ENCODE measurements at regions not wholly inside any gene's neighbourhood (a gene's known extent, or its start where the extent isn't known, plus 50 kb on each side); places are given as distances from the start of the nearest gene placed in this dataset.

DNA sequence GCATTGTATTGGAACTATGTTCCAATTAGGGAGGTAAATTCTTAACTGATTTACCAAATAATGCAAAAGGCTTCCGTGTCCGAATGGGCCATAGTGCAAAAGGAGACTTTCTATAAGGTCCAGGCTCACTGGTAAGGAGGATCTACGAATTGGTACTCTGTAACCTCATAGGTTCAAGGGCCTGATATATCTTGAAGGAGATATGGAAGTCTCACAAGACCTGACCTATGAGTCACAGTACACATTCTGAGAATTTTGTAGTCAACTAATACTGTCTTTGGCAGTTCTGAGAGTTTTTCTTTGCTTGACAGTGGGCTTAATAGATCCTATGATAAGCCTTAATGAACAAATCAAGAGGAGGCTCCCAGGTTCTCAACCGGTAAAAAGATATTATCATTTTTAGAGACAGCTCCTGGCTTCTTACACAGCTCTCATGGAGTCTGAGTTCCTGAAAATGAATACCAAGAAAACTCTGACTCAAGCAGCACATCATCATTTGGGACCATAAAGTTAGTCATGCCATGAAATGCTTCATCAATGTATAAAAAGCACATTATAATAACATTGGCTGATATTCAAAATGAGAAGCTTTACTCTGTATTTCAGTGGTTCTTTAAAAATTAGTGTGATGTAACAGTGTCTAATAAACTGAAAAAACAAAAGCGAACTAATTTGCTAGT is 1275.2 kb upstream of the CRIM1 start:
- Histone ChIP-seq H3K27ac (ENCODE audit: low read depth, low read length) (no peak overlapping the region), H3K23me2 (ENCODE audit: low read depth, low read length) (no peaks in the 10 kb centered on the region), H3K4me2 (ENCODE audit: insufficient read depth in 1 of 2, low read depth in 2 of 2, low read length in 2 of 2) (no peak overlapping the region), H3K23ac (ENCODE audit: insufficient read length) (no peak overlapping the region), H3K9ac (replicated peaks in 1 of 4; ENCODE audit: extremely low read depth in 1 of 4, low read depth in 3 of 4, low read length in 3 of 4) (no peak overlapping the region), H2BK12ac (ENCODE audit: low read depth, low read length) (no peak overlapping the region), H3K4me1 (replicated peaks in 1 of 4; ENCODE audit: control insufficient read depth in 3 of 4, insufficient read depth in 4 of 4, low read length in 3 of 4) (peaks cover 0 to 3% (median 0%) of the 10 kb centered on the region in 4 experiments; a peak in 1 of 7 replicates), H2BK5ac (ENCODE audit: low read depth, low read length) (no peak overlapping the region), H3K4me3 (ENCODE audit: extremely low read depth in 1 of 4, insufficient read depth in 2 of 4, low read depth in 3 of 4, low read length in 4 of 4) (no peak overlapping the region), H3K4ac (replicated peaks; ENCODE audit: insufficient read length, low read depth, low read length) (no peak overlapping the region), H3K36me3 (ENCODE audit: control insufficient read depth in 2 of 4, insufficient read depth in 4 of 4, low read length in 3 of 4) (no peaks in the 10 kb centered on the region), H2AFZ (ENCODE audit: low read length) (0 out of 2 replicates have a peak overlapping the region, but pooled peaks have one; percentile 21), H3K18ac (ENCODE audit: extremely low read depth, low read length) (no peak overlapping the region), H2AK5ac (ENCODE audit: low read depth, low read length) (no peak overlapping the region), H4K8ac (ENCODE audit: extremely low read depth, insufficient read depth, low read length) (no peak overlapping the region), H3K79me2 (ENCODE audit: control insufficient read depth in 1 of 2, insufficient read depth in 2 of 2, low read length in 2 of 2) (no peaks in the 10 kb centered on the region), H4K5ac (ENCODE audit: insufficient read length, low read depth, low read length) (no peak overlapping the region), H4K91ac (replicated peaks; ENCODE audit: insufficient read length, low read length) (no peak overlapping the region), H2BK120ac (replicated peaks; ENCODE audit: low read depth, low read length) (no peak overlapping the region), H4K20me1 (replicated peaks in 1 of 2; ENCODE audit: control insufficient read depth in 1 of 2, insufficient read depth in 2 of 2, low read length in 2 of 2) (no peaks in the 10 kb centered on the region), H3K27me3 (replicated peaks in 1 of 4; ENCODE audit: control insufficient read depth in 3 of 4, extremely low read depth in 1 of 4, insufficient read depth in 3 of 4, low read length in 3 of 4) (no peaks in the 10 kb centered on the region), H3K56ac (replicated peaks; ENCODE audit: insufficient read length, low read depth, low read length) (no peak overlapping the region), H2BK20ac (ENCODE audit: low read length) (no peak overlapping the region), H3K14ac (ENCODE audit: insufficient read length) (no peak overlapping the region), H3K9me3 (ENCODE audit: insufficient read depth in 2 of 2, low read depth in 1 of 2, low read length in 1 of 2) (no peaks in the 10 kb centered on the region), H3K79me1 (ENCODE audit: low read depth, low read length) (no peaks in the 10 kb centered on the region), H2BK15ac (ENCODE audit: low read length) (no peak overlapping the region)
- FAIRE-seq (no peak), DNase-seq (ENCODE audit: low read depth in 1 of 2, low spot score in 2 of 2) (no peak)
- 76% methylated on average over 5 of the region's 5 CpGs; no CpG with 5 or more reads in 1 of the 2 experiments for WGBS, 2 experiments (ENCODE audit: extremely low coverage in 1 of 2, insufficient coverage in 1 of 2, insufficient read length in 1 of 2, insufficient replicate concordance in 2 of 2, low coverage in 1 of 2, low lambda C conversion rate in 2 of 2, missing lambda C conversion rate in 1 of 2)
- TF ChIP-seq CHD1 (IDR thresholded peaks at IDR 0.05; ENCODE audit: low read depth, low read length) (no peak), CHD2 (IDR thresholded peaks at IDR 0.05; ENCODE audit: low read length) (no peak), CBX8 (IDR thresholded peaks at IDR 0.05; ENCODE audit: borderline replicate concordance, low read depth, low read length) (no peak), HDAC2 (IDR thresholded peaks at IDR 0.05; ENCODE audit: borderline replicate concordance in 1 of 2, low read depth in 2 of 2, low read length in 2 of 2) (no peak), EZH2 (IDR thresholded peaks at IDR 0.05; ENCODE audit: low read depth, low read length, severe bottlenecking) (no peak)
- TF ChIP-seq, protein P1, sequence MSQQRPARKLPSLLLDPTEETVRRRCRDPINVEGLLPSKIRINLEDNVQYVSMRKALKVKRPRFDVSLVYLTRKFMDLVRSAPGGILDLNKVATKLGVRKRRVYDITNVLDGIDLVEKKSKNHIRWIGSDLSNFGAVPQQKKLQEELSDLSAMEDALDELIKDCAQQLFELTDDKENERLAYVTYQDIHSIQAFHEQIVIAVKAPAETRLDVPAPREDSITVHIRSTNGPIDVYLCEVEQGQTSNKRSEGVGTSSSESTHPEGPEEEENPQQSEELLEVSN (IDR thresholded peaks at IDR 0.05), result no peak
- TF ChIP-seq, protein P2, sequence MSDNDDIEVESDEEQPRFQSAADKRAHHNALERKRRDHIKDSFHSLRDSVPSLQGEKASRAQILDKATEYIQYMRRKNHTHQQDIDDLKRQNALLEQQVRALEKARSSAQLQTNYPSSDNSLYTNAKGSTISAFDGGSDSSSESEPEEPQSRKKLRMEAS (IDR thresholded peaks at IDR 0.05), result no peak
- ChIA-PET CTCF (ENCODE audit: partially characterized antibody) (no interaction called here), POLR2A (ENCODE audit: partially characterized antibody) (no interaction called here)

Measured in H1 (cell line).